ENCODE measurements at regions not wholly inside any gene's neighbourhood (a gene's known extent, or its start where the extent isn't known, plus 50 kb on each side); places are given as distances from the start of the nearest gene placed in this dataset.

GRCh38 chr10:131648386-131649020, 252.3 kb upstream of the PPP2R2D start:
- 51 to 55% methylated on average over 7 to 8 of the region's 8 CpGs for WGBS, 2 donors
- ATAC-seq, result no peak
- TF ChIP-seq POLR2A (IDR thresholded peaks at IDR 0.05), result no peak
- TF ChIP-seq CTCF (IDR thresholded peaks at IDR 0.05), result no peak

GRCh38 chr10:131649617-131650016, 251.2 kb upstream of the PPP2R2D start:
- intact Hi-C loops (cut with DNase I), result no loop called here
- ATAC-seq (peak; percentile 43), DNase-seq (peak in 3 of 4 donors; percentile 38 to 53 (median 40))
- Histone ChIP-seq H3K9me3 (no peaks in the 10 kb centered on the region), H3K4me3 (no peak overlapping the region), H3K27me3 (no peaks in the 10 kb centered on the region), H3K4me1 (no peaks in the 10 kb centered on the region), H3K27ac (no peak overlapping the region), H3K36me3 (replicated peaks in 1 of 2; ENCODE audit: insufficient read depth in 1 of 2, low read depth in 2 of 2) (no peaks in the 10 kb centered on the region)
- 15 to 16% methylated on average over 6 of the region's 6 CpGs for WGBS, 2 donors
- TF ChIP-seq CTCF (IDR thresholded peaks at IDR 0.05) (no peak), POLR2A (IDR thresholded peaks at IDR 0.05) (no peak)

More at GRCh38 chr10:131648386-131649020, 252.3 kb upstream of the PPP2R2D start:
- H3K4me3 ChIP-seq, result no peak overlapping the region
- no peak for DNase-seq
- no peak overlapping the region for H3K27ac ChIP-seq
- intact Hi-C loops (cut with DNase I), result no loop called here
- H3K27me3 ChIP-seq, result no peaks in the 10 kb centered on the region
- no peaks in the 10 kb centered on the region for H3K36me3 ChIP-seq (replicated peaks in 1 of 2; ENCODE audit: insufficient read depth in 1 of 2, low read depth in 2 of 2)
- H3K4me1 ChIP-seq, result no peaks in the 10 kb centered on the region
- H3K9me3 ChIP-seq, result no peaks in the 10 kb centered on the region

GRCh38 chr10:131650169-131650705, 250.6 kb upstream of the PPP2R2D start:
- H3K9me3 ChIP-seq, result no peaks in the 10 kb centered on the region
- no peak overlapping the region for H3K4me3 ChIP-seq
- 30 to 37% methylated on average over 5 to 12 of the region's 12 CpGs for WGBS, 2 donors
- H3K27ac ChIP-seq, result no peak overlapping the region
- no peak for ATAC-seq
- no peaks in the 10 kb centered on the region for H3K4me1 ChIP-seq
- intact Hi-C loops (cut with DNase I), result no loop called here
- peak in 1 of 4 donors; percentile 20 for DNase-seq
- H3K27me3 ChIP-seq, result no peaks in the 10 kb centered on the region
- TF ChIP-seq POLR2A (IDR thresholded peaks at IDR 0.05) (no peak), CTCF (IDR thresholded peaks at IDR 0.05) (no peak)
- H3K36me3 ChIP-seq (replicated peaks in 1 of 2; ENCODE audit: insufficient read depth in 1 of 2, low read depth in 2 of 2), result no peaks in the 10 kb centered on the region

GRCh38 chr10:131650771-131651673, 249.8 kb upstream of the PPP2R2D start:
- no peak for TF ChIP-seq CTCF (IDR thresholded peaks at IDR 0.05)
- TF ChIP-seq POLR2A (IDR thresholded peaks at IDR 0.05), result no peak
- Histone ChIP-seq H3K27ac (no peak overlapping the region), H3K4me1 (no peaks in the 10 kb centered on the region), H3K36me3 (replicated peaks in 1 of 2; ENCODE audit: insufficient read depth in 1 of 2, low read depth in 2 of 2) (no peaks in the 10 kb centered on the region), H3K27me3 (no peaks in the 10 kb centered on the region), H3K9me3 (no peaks in the 10 kb centered on the region), H3K4me3 (no peak overlapping the region)
- 69 to 70% methylated on average over 12 to 23 of the region's 23 CpGs for WGBS, 2 donors
- intact Hi-C loops (cut with DNase I), result no loop called here
- ATAC-seq, result no peak
- no peak for DNase-seq

All from body of pancreas (tissue), 4 donors.